Tibial artery (tissue), 4 donors: ENCODE measurements at regions not wholly inside any gene's neighbourhood (a gene's known extent, or its start where the extent isn't known, plus 50 kb on each side); places are given as distances from the start of the nearest gene placed in this dataset.

ENCODE experiments used
- DNase-seq, 2 donors: peaks; one replicate each; pipeline ENCODE4 v3.0.0-alpha.2; 2019
- H3K27ac ChIP-seq, 2 donors: fragments of 200-600 bp; sonication (generic) in 1 of 2; 1 replicate in 1 of 2; 2 replicates in 1 of 2; pipeline ENCODE4 v1.5.1; 2018 to 2019; ENCODE audit warnings: mild to moderate bottlenecking in 1 of 2
- H3K27me3 ChIP-seq, 2 donors: fragments of 200-600 bp; sonication (generic) in 1 of 2; one replicate each; pipeline versions ENCODE4 v1.5.1 to v1.6.0; 2016 to 2019
- H3K36me3 ChIP-seq, 3 donors: fragments of 200-600 bp; sonication (generic) in 2 of 3; one replicate each; pipeline ENCODE4 v1.5.1; 2016 to 2019; ENCODE audit warnings: mild to moderate bottlenecking in 2 of 3
- H3K4me1 ChIP-seq, 4 donors: fragments of 200-600 bp; sonication (generic) in 2 of 4; 1 replicate in 3 of 4; 2 replicates in 1 of 4; pipeline ENCODE4 v1.5.1; 2016 to 2019
- H3K4me3 ChIP-seq, 2 donors: fragments of 200-600 bp; sonication (generic) in 1 of 2; 1 replicate in 1 of 2; 2 replicates in 1 of 2; pipeline ENCODE4 v1.5.1; 2018 to 2019; ENCODE audit warnings: mild to moderate bottlenecking in 2 of 2
- H3K9me3 ChIP-seq, 3 donors: fragments of 200-600 bp; sonication (generic) in 1 of 3; one replicate each; pipeline ENCODE4 v1.5.1; 2016 to 2019
- intact Hi-C: fragments of 100-400 bp; cut with DNase I; formaldehyde crosslinking; loops from one replicate; pipeline ENCODE4 v1.15.0; 2023; ENCODE audit warnings: low total_unique reads
- TF ChIP-seq, protein P1 (sequence below), 2 experiments: fragments of 200-600 bp in 1 of 2; fragments of 450-650 bp in 1 of 2; IDR thresholded peaks; one replicate each; pipeline ENCODE4 v1.5.1; 2017 to 2019; ENCODE audit warnings: antibody characterized with exemption in 2 of 2, mild to moderate bottlenecking in 1 of 2, moderate library complexity in 1 of 2

DNA sequence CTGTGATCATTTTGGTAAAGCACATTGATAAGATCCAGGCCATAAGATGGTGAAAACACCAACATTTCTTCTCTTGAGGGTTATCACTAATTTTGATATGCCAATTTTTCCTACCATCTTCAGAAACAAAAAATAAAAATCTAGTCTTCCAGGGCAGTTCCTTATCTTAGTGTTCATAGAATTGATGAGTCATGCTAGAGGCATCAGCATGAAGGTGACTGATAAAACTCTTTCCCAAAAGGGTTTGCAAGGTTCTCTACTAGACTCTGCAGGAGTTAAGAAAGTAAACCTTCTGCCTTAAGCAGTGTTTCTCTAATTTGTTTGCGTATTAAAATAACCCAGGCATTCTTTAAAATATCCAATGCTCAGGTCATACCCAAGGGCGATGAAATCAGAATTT lies 483.1 kb upstream of the CNTNAP2 start:
- TF ChIP-seq, protein P1, sequence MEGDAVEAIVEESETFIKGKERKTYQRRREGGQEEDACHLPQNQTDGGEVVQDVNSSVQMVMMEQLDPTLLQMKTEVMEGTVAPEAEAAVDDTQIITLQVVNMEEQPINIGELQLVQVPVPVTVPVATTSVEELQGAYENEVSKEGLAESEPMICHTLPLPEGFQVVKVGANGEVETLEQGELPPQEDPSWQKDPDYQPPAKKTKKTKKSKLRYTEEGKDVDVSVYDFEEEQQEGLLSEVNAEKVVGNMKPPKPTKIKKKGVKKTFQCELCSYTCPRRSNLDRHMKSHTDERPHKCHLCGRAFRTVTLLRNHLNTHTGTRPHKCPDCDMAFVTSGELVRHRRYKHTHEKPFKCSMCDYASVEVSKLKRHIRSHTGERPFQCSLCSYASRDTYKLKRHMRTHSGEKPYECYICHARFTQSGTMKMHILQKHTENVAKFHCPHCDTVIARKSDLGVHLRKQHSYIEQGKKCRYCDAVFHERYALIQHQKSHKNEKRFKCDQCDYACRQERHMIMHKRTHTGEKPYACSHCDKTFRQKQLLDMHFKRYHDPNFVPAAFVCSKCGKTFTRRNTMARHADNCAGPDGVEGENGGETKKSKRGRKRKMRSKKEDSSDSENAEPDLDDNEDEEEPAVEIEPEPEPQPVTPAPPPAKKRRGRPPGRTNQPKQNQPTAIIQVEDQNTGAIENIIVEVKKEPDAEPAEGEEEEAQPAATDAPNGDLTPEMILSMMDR (IDR thresholded peaks at IDR 0.05): no peak
- intact Hi-C loops: no loop called here

DNA sequence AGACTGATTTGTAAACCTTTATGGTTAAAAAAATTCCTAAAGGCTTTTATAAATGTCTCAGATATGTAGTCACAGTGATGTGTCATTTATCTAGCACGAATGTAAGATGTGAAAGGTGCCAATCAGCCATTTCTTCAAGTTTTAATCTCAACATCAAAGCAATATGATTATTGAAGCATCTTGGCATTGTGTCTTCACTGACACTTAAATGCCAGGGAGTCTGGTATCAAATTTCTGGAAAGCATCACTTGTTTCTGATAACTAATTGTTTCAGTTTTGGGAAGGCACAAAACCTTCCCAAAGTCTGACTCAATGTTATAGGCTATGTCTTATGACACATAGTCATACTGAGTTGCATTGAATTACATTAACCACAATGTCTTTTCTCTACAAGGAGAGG lies 492.0 kb upstream of the CNTNAP2 start:
- no peaks in the 10 kb centered on the region for H3K36me3 ChIP-seq
- H3K9me3 ChIP-seq: no peaks in the 10 kb centered on the region
- DNase-seq: no peak
- TF ChIP-seq, protein P1 (IDR thresholded peaks at IDR 0.05): no peak
- no peak overlapping the region for H3K27ac ChIP-seq
- no peak overlapping the region for H3K4me3 ChIP-seq
- intact Hi-C loops: no loop called here
- H3K27me3 ChIP-seq: no peaks in the 10 kb centered on the region
- no peaks in the 10 kb centered on the region for H3K4me1 ChIP-seq

More for the DNA sequence above, 483.1 kb upstream of the CNTNAP2 start:
- no peak for DNase-seq
- no peaks in the 10 kb centered on the region for H3K27me3 ChIP-seq
- H3K4me3 ChIP-seq: no peak overlapping the region
- H3K36me3 ChIP-seq: no peaks in the 10 kb centered on the region
- H3K9me3 ChIP-seq: no peaks in the 10 kb centered on the region
- H3K4me1 ChIP-seq: no peaks in the 10 kb centered on the region
- no peak overlapping the region for H3K27ac ChIP-seq

DNA sequence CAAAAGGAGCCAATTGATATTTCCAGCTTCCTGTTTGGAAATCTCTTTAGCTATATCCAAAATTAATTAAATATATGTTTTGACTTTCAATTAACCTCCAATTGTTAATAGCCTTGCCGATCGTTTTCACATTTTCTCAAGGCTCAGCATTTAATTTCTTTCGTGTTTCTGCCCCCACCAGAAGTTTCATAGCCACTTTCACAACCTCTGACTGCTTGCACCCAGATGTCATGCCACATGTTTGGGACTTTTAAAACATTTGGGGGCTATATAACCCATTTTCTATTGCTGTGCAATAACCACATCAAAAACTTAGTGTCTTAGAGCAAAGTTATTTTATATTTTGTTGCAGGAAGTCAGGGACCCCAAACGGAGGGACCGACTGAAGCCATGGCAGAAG lies 510.6 kb upstream of the CNTNAP2 start:
- Histone ChIP-seq H3K4me1 (no peaks in the 10 kb centered on the region), H3K27me3 (no peaks in the 10 kb centered on the region)
- intact Hi-C loops: no loop called here

DNA sequence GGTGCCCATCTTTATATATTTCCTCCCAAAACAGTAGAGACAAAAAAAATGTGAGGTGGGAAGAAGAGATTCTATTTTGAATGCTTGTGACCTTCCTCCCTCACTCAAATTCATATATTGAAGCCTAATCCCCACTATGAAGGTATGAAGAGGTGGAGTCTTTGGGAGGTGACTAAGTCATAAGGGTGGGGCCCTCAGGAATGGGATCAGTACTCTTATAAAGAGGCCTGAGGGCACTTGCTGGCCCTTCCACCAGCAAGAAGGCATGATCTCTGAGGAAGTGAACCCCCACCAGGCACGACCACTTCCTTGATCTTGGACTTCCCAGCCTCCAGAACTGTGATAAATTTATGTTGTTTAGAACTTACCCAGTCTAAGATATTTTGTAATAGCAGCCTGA lies 517.2 kb upstream of the CNTNAP2 start:
- intact Hi-C loops: no loop called here
- Histone ChIP-seq H3K4me3 (no peak overlapping the region), H3K27me3 (no peaks in the 10 kb centered on the region), H3K4me1 (no peaks in the 10 kb centered on the region), H3K36me3 (no peaks in the 10 kb centered on the region), H3K27ac (no peak overlapping the region), H3K9me3 (peaks cover 0 to 3% (median 0%) of the 10 kb centered on the region in 3 donors)
- TF ChIP-seq, protein P1 (IDR thresholded peaks at IDR 0.05): no peak
- DNase-seq: no peak

More for the DNA sequence above, 510.6 kb upstream of the CNTNAP2 start:
- no peak for DNase-seq
- Histone ChIP-seq H3K27ac (no peak overlapping the region), H3K36me3 (no peaks in the 10 kb centered on the region), H3K4me3 (no peak overlapping the region), H3K9me3 (peaks cover 0 to 3% (median 0%) of the 10 kb centered on the region in 3 donors)
- TF ChIP-seq, protein P1 (IDR thresholded peaks at IDR 0.05): no peak

DNA sequence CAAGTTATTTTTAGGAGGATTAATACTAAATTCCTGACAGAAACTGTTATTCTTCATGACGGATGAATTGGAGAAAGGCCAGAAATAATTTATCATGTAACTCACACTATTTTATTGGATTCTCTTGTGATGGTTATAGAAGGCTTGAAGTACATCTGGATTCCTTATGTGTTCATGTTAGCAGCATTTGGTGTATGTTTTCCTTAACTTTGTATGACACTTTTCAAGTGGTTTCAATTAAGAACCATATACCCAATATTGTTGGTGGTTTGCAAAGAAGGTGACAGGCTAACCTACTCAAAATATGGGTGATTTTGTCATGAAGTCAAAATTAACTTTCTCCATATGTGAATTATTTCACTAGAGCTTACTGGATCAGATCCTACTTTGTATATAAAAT lies 532.2 kb upstream of the CNTNAP2 start:
- TF ChIP-seq, protein P1 (IDR thresholded peaks at IDR 0.05): no peak
- DNase-seq: no peak

DNA sequence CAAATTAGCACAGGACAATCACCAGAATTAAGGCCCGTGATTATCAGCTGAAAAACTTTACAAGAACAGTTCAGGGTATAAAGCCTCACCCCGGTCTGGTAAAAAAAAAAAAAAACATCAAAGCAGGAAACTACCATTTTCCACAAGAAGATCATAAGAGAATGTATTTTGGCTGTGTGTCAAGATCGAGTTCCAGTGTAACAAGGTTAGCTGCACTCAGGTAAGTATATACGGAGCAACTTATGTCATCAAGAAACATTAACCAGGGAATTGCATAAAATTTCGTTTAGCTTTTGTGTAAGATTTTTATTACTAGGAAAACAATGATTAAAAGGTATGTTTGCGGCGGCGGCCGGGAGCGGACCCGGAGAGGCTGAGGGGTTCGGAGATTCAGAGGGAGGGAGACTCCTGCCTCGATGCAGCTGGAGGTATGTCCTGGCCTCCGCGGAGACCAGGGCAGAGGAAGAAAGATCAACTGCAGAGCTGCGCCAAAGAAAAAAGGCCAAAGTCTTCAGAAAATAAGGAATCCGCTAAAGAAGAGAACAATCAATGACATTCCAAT lies 533.8 kb upstream of the CNTNAP2 start:
- intact Hi-C loops: no loop called here
- no peak overlapping the region for H3K4me3 ChIP-seq
- H3K27me3 ChIP-seq: no peaks in the 10 kb centered on the region
- peaks cover 0 to 3% (median 3%) of the 10 kb centered on the region in 3 donors for H3K9me3 ChIP-seq
- DNase-seq: no peak
- TF ChIP-seq, protein P1 (IDR thresholded peaks at IDR 0.05): no peak
- no peaks in the 10 kb centered on the region for H3K36me3 ChIP-seq
- H3K27ac ChIP-seq: no peak overlapping the region
- no peaks in the 10 kb centered on the region for H3K4me1 ChIP-seq

More for the DNA sequence above, 532.2 kb upstream of the CNTNAP2 start:
- no peak overlapping the region for H3K4me3 ChIP-seq
- H3K36me3 ChIP-seq: no peaks in the 10 kb centered on the region
- no peak overlapping the region for H3K27ac ChIP-seq
- no peaks in the 10 kb centered on the region for H3K9me3 ChIP-seq
- no peaks in the 10 kb centered on the region for H3K4me1 ChIP-seq
- no peaks in the 10 kb centered on the region for H3K27me3 ChIP-seq
- intact Hi-C loops: no loop called here
